H1 (cell line): ENCODE measurements at regions not wholly inside any gene's neighbourhood (a gene's known extent, or its start where the extent isn't known, plus 50 kb on each side); places are given as distances from the start of the nearest gene placed in this dataset.

ENCODE experiments used
- CTCF ChIA-PET: fragments of 300-600 bp; sonication (Branson Sonifier 250); formaldehyde crosslinking; loops from one replicate; lab custom pipeline; 2021; ENCODE audit not compliant: partially characterized antibody; lab: Charles Lee
- POLR2A ChIA-PET: fragments of 300-600 bp; sonication (Branson Sonifier 250); formaldehyde crosslinking; loops from one replicate; lab custom pipeline; 2021; ENCODE audit warnings: inconsistent platforms; ENCODE audit not compliant: partially characterized antibody; lab: Charles Lee
- DNase-seq, 2 experiments: peaks; one replicate each; pipeline versions ENCODE4 v3.0.0 to v3.0.0-alpha.2; 2010 to 2022; ENCODE audit warnings: low spot score in 2 of 2, low read depth in 1 of 2, mixed read lengths in 1 of 2
- FAIRE-seq: peaks from 2 replicates; lab custom pipeline; 2011; peaks lifted over from hg19 to GRCh38; lab: Jason Lieb, UNC
- H2AFZ ChIP-seq: 2 replicates; pipeline ENCODE4 v1.8.1; 2012; ENCODE audit warnings: low read length, inconsistent platforms
- H2AK5ac ChIP-seq: 2 replicates; pipeline ENCODE4 v1.6.1; 2013; ENCODE audit warnings: low read depth, low read length
- H2BK120ac ChIP-seq: replicated peaks from 2 replicates; pipeline ENCODE3; 2013; ENCODE audit warnings: low read depth, low read length, inconsistent platforms
- H2BK12ac ChIP-seq: 2 replicates; pipeline ENCODE4 v1.6.1; 2013; ENCODE audit warnings: low read depth, low read length
- H2BK15ac ChIP-seq: 2 replicates; pipeline ENCODE4 v1.6.1; 2013; ENCODE audit warnings: low read length
- H2BK20ac ChIP-seq: 2 replicates; pipeline ENCODE4 v1.6.1; 2013; ENCODE audit warnings: low read length
- H2BK5ac ChIP-seq: 2 replicates; pipeline ENCODE4 v1.6.1; 2013; ENCODE audit warnings: low read depth, low read length
- H3K14ac ChIP-seq: 2 replicates; pipeline ENCODE4 v1.6.1; 2013; ENCODE audit warnings: inconsistent platforms; ENCODE audit not compliant: insufficient read length
- H3K18ac ChIP-seq: 2 replicates; pipeline ENCODE4 v1.6.1; 2013; ENCODE audit warnings: low read length; ENCODE audit errors: extremely low read depth
- H3K23ac ChIP-seq: 2 replicates; pipeline ENCODE4 v1.6.1; 2013; ENCODE audit warnings: inconsistent platforms; ENCODE audit not compliant: insufficient read length
- H3K23me2 ChIP-seq: 2 replicates; pipeline ENCODE4 v1.6.1; 2013; ENCODE audit warnings: low read depth, low read length
- H3K27ac ChIP-seq: 2 replicates; pipeline ENCODE4 v1.6.1; 2011; ENCODE audit warnings: low read depth, low read length, inconsistent platforms
- H3K27me3 ChIP-seq, 4 experiments: replicated peaks in 1 of 4; 1 replicate in 1 of 4; 2 replicates in 3 of 4; pipeline versions ENCODE4 v1.6.1 to v1.8.1; 2011 to 2013; ENCODE audit warnings: low read length in 3 of 4, mild to moderate bottlenecking in 3 of 4, inconsistent platforms in 2 of 4, mixed read lengths in 2 of 4, moderate library complexity in 1 of 4; ENCODE audit not compliant: control insufficient read depth in 3 of 4, insufficient read depth in 3 of 4; ENCODE audit errors: extremely low read depth in 1 of 4
- H3K36me3 ChIP-seq, 4 experiments: 2 replicates each; pipeline versions ENCODE4 v1.6.1 to v1.8.1; 2011 to 2013; ENCODE audit warnings: mild to moderate bottlenecking in 4 of 4, low read length in 3 of 4, moderate library complexity in 2 of 4, control low read depth in 1 of 4, inconsistent platforms in 1 of 4; ENCODE audit not compliant: insufficient read depth in 4 of 4, control insufficient read depth in 2 of 4
- H3K4ac ChIP-seq: replicated peaks from 2 replicates; pipeline ENCODE3; 2013; ENCODE audit warnings: low read length, low read depth, mixed read lengths, inconsistent platforms; ENCODE audit not compliant: insufficient read length
- H3K4me1 ChIP-seq, 4 experiments: replicated peaks in 1 of 4; 1 replicate in 1 of 4; 2 replicates in 3 of 4; pipeline versions ENCODE4 v1.6.1 to v1.8.1; 2011 to 2013; ENCODE audit warnings: low read length in 3 of 4, inconsistent platforms in 2 of 4, mixed read lengths in 1 of 4; ENCODE audit not compliant: insufficient read depth in 4 of 4, control insufficient read depth in 3 of 4
- H3K4me2 ChIP-seq, 2 experiments: 2 replicates each; pipeline versions ENCODE4 v1.6.1 to v1.8.1; 2011 to 2013; ENCODE audit warnings: low read depth in 2 of 2, low read length in 2 of 2, control low read depth in 1 of 2, inconsistent platforms in 1 of 2, mild to moderate bottlenecking in 1 of 2; ENCODE audit not compliant: insufficient read depth in 1 of 2
- H3K4me3 ChIP-seq, 4 experiments: fragments of 200-600, 300-600 bp in 1 of 4; sonication (generic), shearing (Covaris generic), sonication (Bioruptor Twin) in 1 of 4; 2 replicates each; pipeline versions ENCODE4 v1.5.1 to v1.8.1; 2011 to 2016; ENCODE audit warnings: low read length in 4 of 4, low read depth in 3 of 4, control low read depth in 2 of 4, inconsistent platforms in 2 of 4, mild to moderate bottlenecking in 2 of 4, mixed read lengths in 1 of 4, moderate library complexity in 1 of 4; ENCODE audit not compliant: insufficient read depth in 2 of 4; ENCODE audit errors: extremely low read depth in 1 of 4
- H3K56ac ChIP-seq: replicated peaks from 2 replicates; pipeline ENCODE3; 2013; ENCODE audit warnings: low read depth, mild to moderate bottlenecking, mixed read lengths, low read length, inconsistent platforms; ENCODE audit not compliant: insufficient read length
- H3K79me1 ChIP-seq: 2 replicates; pipeline ENCODE4 v1.6.1; 2013; ENCODE audit warnings: low read depth, low read length, control low read depth
- H3K79me2 ChIP-seq, 2 experiments: 2 replicates each; pipeline versions ENCODE4 v1.6.1 to v1.8.1; 2012 to 2013; ENCODE audit warnings: low read length in 2 of 2, mild to moderate bottlenecking in 2 of 2, inconsistent platforms in 1 of 2; ENCODE audit not compliant: insufficient read depth in 2 of 2, control insufficient read depth in 1 of 2
- H3K9ac ChIP-seq, 4 experiments: replicated peaks in 1 of 4; 1 replicate in 1 of 4; 2 replicates in 3 of 4; pipeline versions ENCODE4 v1.6.1 to v1.8.1; 2011 to 2013; ENCODE audit warnings: low read depth in 3 of 4, low read length in 3 of 4, control low read depth in 2 of 4, mild to moderate bottlenecking in 2 of 4, moderate library complexity in 2 of 4, inconsistent platforms in 1 of 4; ENCODE audit errors: extremely low read depth in 1 of 4
- H3K9me3 ChIP-seq, 2 experiments: 2 replicates each; pipeline versions ENCODE4 v1.6.1 to v1.8.1; 2012 to 2013; ENCODE audit warnings: mild to moderate bottlenecking in 2 of 2, moderate library complexity in 2 of 2, control low read depth in 1 of 2, inconsistent platforms in 1 of 2, low read depth in 1 of 2, low read length in 1 of 2, mixed read lengths in 1 of 2; ENCODE audit not compliant: insufficient read depth in 2 of 2
- H4K20me1 ChIP-seq, 2 experiments: replicated peaks in 1 of 2; 2 replicates each; pipeline versions ENCODE3 to v1.8.1; 2011 to 2013; ENCODE audit warnings: inconsistent platforms in 2 of 2, low read length in 2 of 2, mild to moderate bottlenecking in 1 of 2; ENCODE audit not compliant: insufficient read depth in 2 of 2, control insufficient read depth in 1 of 2
- H4K5ac ChIP-seq: 2 replicates; pipeline ENCODE4 v1.6.1; 2013; ENCODE audit warnings: low read length, low read depth, mixed read lengths, inconsistent platforms; ENCODE audit not compliant: insufficient read length
- H4K8ac ChIP-seq: 2 replicates; pipeline ENCODE4 v1.8.0; 2013; ENCODE audit warnings: mild to moderate bottlenecking, moderate library complexity, low read length, inconsistent platforms; ENCODE audit not compliant: insufficient read depth; ENCODE audit errors: extremely low read depth
- H4K91ac ChIP-seq: replicated peaks from 2 replicates; pipeline ENCODE3; 2013; ENCODE audit warnings: low read length, mixed read lengths, inconsistent platforms; ENCODE audit not compliant: insufficient read length
- BCL11A ChIP-seq, 2 experiments: IDR thresholded peaks; one replicate each; pipeline ENCODE4 v1.6.1; 2011; ENCODE audit warnings: low read depth in 2 of 2, low read length in 2 of 2, mild to moderate bottlenecking in 2 of 2
- CREB1 ChIP-seq: IDR thresholded peaks from 2 replicates; pipeline ENCODE4 v1.6.1; 2012; ENCODE audit warnings: inconsistent platforms
- E2F6 ChIP-seq: IDR thresholded peaks from 2 replicates; pipeline ENCODE4 v1.6.1; 2012; ENCODE audit warnings: inconsistent platforms
- EGR1 ChIP-seq: IDR thresholded peaks from 2 replicates; pipeline ENCODE4 v1.6.1; 2011; ENCODE audit warnings: low read depth, low read length, borderline replicate concordance
- KDM4A ChIP-seq: IDR thresholded peaks from one replicate; pipeline ENCODE4 v1.7.1; 2012; ENCODE audit warnings: low read depth, mild to moderate bottlenecking, moderate library complexity, low read length, inconsistent platforms; ENCODE audit not compliant: severe bottlenecking
- KDM5A ChIP-seq: fragments of 200-600 bp; IDR thresholded peaks from 2 replicates; pipeline ENCODE4 v1.7.1; 2012; ENCODE audit warnings: mild to moderate bottlenecking, low read length, inconsistent platforms, mixed read lengths
- POU5F1 ChIP-seq: IDR thresholded peaks from 2 replicates; pipeline ENCODE4 v1.6.1; 2011; ENCODE audit warnings: low read depth, mild to moderate bottlenecking, low read length, moderate library complexity
- RFX5 ChIP-seq: IDR thresholded peaks from 2 replicates; pipeline ENCODE4 v1.6.1; 2011; ENCODE audit warnings: low read depth, low read length, improper control_type of control experiment, borderline replicate concordance
- SIN3A ChIP-seq, 2 experiments: IDR thresholded peaks in 1 of 2; conservative IDR thresholded peaks in 1 of 2; 2 replicates each; pipeline ENCODE4 v1.6.1; 2011 to 2012; ENCODE audit warnings: low read length in 2 of 2, improper control_type of control experiment in 1 of 2, low read depth in 1 of 2, mild to moderate bottlenecking in 1 of 2
- ZNF274 ChIP-seq: IDR thresholded peaks from 2 replicates; pipeline ENCODE4 v1.7.0; 2012; ENCODE audit warnings: low read length, borderline replicate concordance; ENCODE audit errors: extremely low read depth
- WGBS, 2 experiments: shearing (Covaris generic) in 1 of 2; methylation state at CpG; one replicate each; pipeline versions ENCODE4 v1.1.6 to v1.1.7; 2013 to 2015; ENCODE audit warnings: low lambda C conversion rate in 2 of 2, mixed read lengths in 2 of 2, inconsistent platforms in 1 of 2, low coverage in 1 of 2, missing lambda C conversion rate in 1 of 2; ENCODE audit not compliant: insufficient replicate concordance in 2 of 2, insufficient coverage in 1 of 2, insufficient read length in 1 of 2; ENCODE audit errors: extremely low coverage in 1 of 2, missing lambda C conversion rate in 1 of 2; 5-methylcytosine and 5-hydroxymethylcytosine counted together

GRCh38 chr16:64445245-64445644 is 676.6 kb downstream of the CDH11 start:
- CTCF ChIA-PET: interaction anchor here (1.0 kb wide), 1 partner anchor 681 kb away, joined by 3 read pairs; no protein-coding TSS in a partner anchor
- H2BK20ac ChIP-seq: no peak overlapping the region
- H3K4me1 ChIP-seq: peaks cover 0 to 8% (median 3%) of the 10 kb centered on the region in 4 experiments; a peak in 4 of 7 replicates
- H3K23ac ChIP-seq: no peak overlapping the region
- H2BK120ac ChIP-seq: no peak overlapping the region
- no peak overlapping the region for H2AK5ac ChIP-seq
- H4K20me1 ChIP-seq: no peaks in the 10 kb centered on the region
- H3K9ac ChIP-seq: no peak overlapping the region
- DNase-seq (no peak), FAIRE-seq (no peak)
- H4K5ac ChIP-seq: no peak overlapping the region
- no peak overlapping the region for H3K18ac ChIP-seq
- no peak overlapping the region for H2AFZ ChIP-seq
- POLR2A ChIA-PET: no interaction called here
- no peaks in the 10 kb centered on the region for H3K27me3 ChIP-seq
- no peak overlapping the region for H4K91ac ChIP-seq
- no peaks in the 10 kb centered on the region for H3K23me2 ChIP-seq
- H2BK15ac ChIP-seq: no peak overlapping the region
- H3K4me2 ChIP-seq: no peak overlapping the region; a peak in 1 of 4 replicates
- no peaks in the 10 kb centered on the region for H3K9me3 ChIP-seq
- no peak overlapping the region for H3K27ac ChIP-seq
- no peak overlapping the region for H2BK5ac ChIP-seq
- H2BK12ac ChIP-seq: no peak overlapping the region
- H3K79me1 ChIP-seq: no peaks in the 10 kb centered on the region
- H3K56ac ChIP-seq: no peak overlapping the region
- 67% methylated on average over 4 of the region's 4 CpGs; no CpG with 5 or more reads in 1 of the 2 experiments for WGBS, 2 experiments
- H3K36me3 ChIP-seq: no peaks in the 10 kb centered on the region
- no peak overlapping the region; a peak in 1 of 8 replicates for H3K4me3 ChIP-seq
- H3K79me2 ChIP-seq: no peaks in the 10 kb centered on the region
- no peak overlapping the region for H4K8ac ChIP-seq
- no peak overlapping the region for H3K4ac ChIP-seq
- no peak overlapping the region for H3K14ac ChIP-seq
- TF ChIP-seq CREB1: no peak
- no peak for TF ChIP-seq E2F6
- no peak for TF ChIP-seq RFX5
- TF ChIP-seq EGR1: no peak
- no peak for TF ChIP-seq KDM4A
- no peak for TF ChIP-seq ZNF274
- TF ChIP-seq BCL11A (IDR thresholded peaks at IDR 0.05; ENCODE audit: low read depth in 2 of 2, low read length in 2 of 2): no peak
- TF ChIP-seq SIN3A (conservative IDR thresholded peaks at IDR 0.05 in 1 of 2, IDR thresholded peaks at IDR 0.05 in 1 of 2; ENCODE audit: low read depth in 1 of 2, low read length in 2 of 2): no peak
- TF ChIP-seq POU5F1: no peak
- no peak for TF ChIP-seq KDM5A
